K562 (cell line): ENCODE measurements at regions not wholly inside any gene's neighbourhood (a gene's known extent, or its start where the extent isn't known, plus 50 kb on each side); places are given as distances from the start of the nearest gene placed in this dataset.

Experiments used
- ATAC-seq: fragments of 200-7000 bp; cut with Tn5 transposase; 3 replicates; pipeline ENCODE4 v1.9.1; 2020; ENCODE audit warnings: moderate library complexity
- BruUV-seq: library from RNA; stranded (reverse); fragments of 400-500 nt; replicated peaks from 2 replicates; lab custom pipeline; 2021; lab: Mats Ljungman, UMichigan
- CTCF ChIA-PET: fragments of 300-600 bp; formaldehyde crosslinking; extraction: SDS; loops from one replicate; lab custom pipeline; 2021; ENCODE audit warnings: low intra/inter-chr PET ratio; lab: Yijun Ruan, JAX
- POLR2A ChIA-PET: fragments of 300-600, 350-650 bp; sonication (Branson Sonifier 250); formaldehyde crosslinking; extraction: SDS; loops from one replicate; lab custom pipeline; 2021; ENCODE audit warnings: antibody characterized with exemption, inconsistent platforms; lab: Yijun Ruan, JAX
- DNase-seq, 4 experiments: peaks; one replicate each; pipeline versions ENCODE4 v3.0.0 to v3.0.0-alpha.2; 2011 to 2018; ENCODE audit warnings: low spot score in 3 of 4, mixed read lengths in 3 of 4; ENCODE audit errors: extremely low read depth in 1 of 4
- FAIRE-seq: peaks from 2 replicates; lab custom pipeline; 2011; peaks lifted over from hg19 to GRCh38; lab: Jason Lieb, UNC
- H2AFZ ChIP-seq: 2 replicates; pipeline ENCODE4 v1.6.0; 2011; ENCODE audit warnings: low read depth, low read length, control low read depth, inconsistent platforms
- H3K27ac ChIP-seq: fragments of 200-600 bp; 3 replicates; pipeline ENCODE4 v1.8.0; 2011; ENCODE audit warnings: low read depth, mild to moderate bottlenecking, control low read depth, inconsistent platforms, low read length, moderate library complexity, mixed read lengths; ENCODE audit errors: extremely low read depth
- H3K27me3 ChIP-seq, 2 experiments: fragments of 300-600 bp in 1 of 2; 2 replicates in 1 of 2; 3 replicates in 1 of 2; pipeline versions ENCODE4 v1.6.0 to v1.8.0; 2011; ENCODE audit warnings: inconsistent platforms in 2 of 2, low read length in 2 of 2, mild to moderate bottlenecking in 1 of 2, mixed read lengths in 1 of 2, moderate library complexity in 1 of 2; ENCODE audit not compliant: control insufficient read depth in 2 of 2, insufficient read depth in 2 of 2
- H3K36me3 ChIP-seq: fragments of 300-600 bp; 3 replicates; pipeline ENCODE4 v1.8.0; 2011; ENCODE audit warnings: mild to moderate bottlenecking, low read length, inconsistent platforms; ENCODE audit not compliant: control insufficient read depth, insufficient read depth
- H3K4me1 ChIP-seq, 2 experiments: fragments of 200-600 bp in 1 of 2; replicated peaks in 1 of 2; 2 replicates in 1 of 2; 3 replicates in 1 of 2; pipeline versions ENCODE4 v1.5.1 to v1.8.0; 2011; ENCODE audit warnings: inconsistent platforms in 2 of 2, low read length in 2 of 2, mild to moderate bottlenecking in 1 of 2, mixed read lengths in 1 of 2, moderate library complexity in 1 of 2; ENCODE audit not compliant: control insufficient read depth in 2 of 2, insufficient read depth in 2 of 2
- H3K4me2 ChIP-seq: 2 replicates; pipeline ENCODE4 v1.6.1; 2011; ENCODE audit warnings: low read length, control low read depth, inconsistent platforms, mixed read lengths; ENCODE audit not compliant: insufficient read depth
- H3K4me3 ChIP-seq: fragments of 200-600 bp; sonication (generic), shearing (Covaris generic); 2 replicates; pipeline ENCODE4 v1.5.1; 2016; ENCODE audit warnings: control low read depth, inconsistent platforms
- H3K79me2 ChIP-seq: fragments of 200-600 bp; 3 replicates; pipeline ENCODE4 v1.8.0; 2011; ENCODE audit warnings: low read length, inconsistent platforms; ENCODE audit not compliant: control insufficient read depth, insufficient read depth
- H3K9ac ChIP-seq, 2 experiments: 2 replicates each; pipeline versions ENCODE4 v1.6.0 to v1.6.1; 2011; ENCODE audit warnings: low read depth in 2 of 2, low read length in 2 of 2, control low read depth in 1 of 2, inconsistent platforms in 1 of 2, mild to moderate bottlenecking in 1 of 2, mixed read lengths in 1 of 2; ENCODE audit not compliant: insufficient read depth in 1 of 2
- H3K9me1 ChIP-seq: one replicate; pipeline ENCODE4 v1.6.0; 2011; ENCODE audit warnings: inconsistent platforms, mild to moderate bottlenecking, low read length, moderate library complexity; ENCODE audit not compliant: control insufficient read depth, insufficient read depth
- H3K9me3 ChIP-seq: replicated peaks from 2 replicates; pipeline ENCODE4 v1.5.1; 2011; ENCODE audit warnings: low read depth, low read length, inconsistent platforms; ENCODE audit not compliant: control insufficient read depth, insufficient read depth
- H4K20me1 ChIP-seq: replicated peaks from 2 replicates; pipeline ENCODE4 v1.6.1; 2011; ENCODE audit warnings: low read length, inconsistent platforms, mixed read lengths; ENCODE audit not compliant: control insufficient read depth, insufficient read depth
- PHB2 ChIP-seq: fragments of 450-650 bp; IDR thresholded peaks from 2 replicates; pipeline ENCODE4 v1.6.1; 2017; ENCODE audit warnings: low read depth
- RAD51 ChIP-seq: fragments of 450-650 bp; IDR thresholded peaks from 2 replicates; pipeline ENCODE4 v1.7.1; 2016; ENCODE audit warnings: low read depth, mild to moderate bottlenecking, borderline replicate concordance
- ZNF644 ChIP-seq: fragments of 200-800 bp; sonication (Bioruptor generic); IDR thresholded peaks from 2 replicates; pipeline ENCODE4 v1.6.1; 2016; ENCODE audit warnings: low read depth, missing genetic modification characterization, missing compliant biosample characterization
- WGBS: fragments of 100-300 bp; shearing (Covaris generic); methylation state at CpG from one replicate; pipeline ENCODE4 v1.1.6; 2016; ENCODE audit warnings: low coverage, mixed read lengths; ENCODE audit not compliant: insufficient coverage; ENCODE audit errors: missing lambda C conversion rate; 5-methylcytosine and 5-hydroxymethylcytosine counted together
- in situ Hi-C: fragments of 300-500 bp; cut with MboI; formaldehyde crosslinking; loops from 4 replicates; pipeline ENCODE4 v1.15.0; 2018; ENCODE audit warnings: inconsistent platforms, mixed read lengths
- intact Hi-C: fragments of 100-400 bp; cut with micrococcal nuclease; formaldehyde crosslinking; loops from 2 replicates; pipeline ENCODE4 v1.14.2; 2022
- TF ChIP-seq, protein P1 (sequence below): IDR thresholded peaks from 3 replicates; pipeline ENCODE4 v1.6.1; 2011; ENCODE audit warnings: borderline replicate concordance, mild to moderate bottlenecking, moderate library complexity; ENCODE audit not compliant: insufficient read length; ENCODE audit errors: extremely low read depth
- TF ChIP-seq, protein P2 (sequence below): fragments of 250-450 bp; sonication (Bioruptor Pico); IDR thresholded peaks from 2 replicates; pipeline ENCODE4 v1.4.0; 2020; ENCODE audit warnings: borderline replicate concordance
- TF ChIP-seq, protein P3 (sequence below): fragments of 200-800 bp; sonication (Bioruptor generic); IDR thresholded peaks from 2 replicates; pipeline ENCODE4 v1.6.1; 2017; ENCODE audit warnings: missing genetic modification characterization, missing compliant biosample characterization

GRCh38 chr6:167235005-167235404 is 56.1 kb upstream of the UNC93A start:
- ATAC-seq (no peak), FAIRE-seq (no peak), DNase-seq (no peak)
- Histone ChIP-seq H3K27ac (no peak overlapping the region), H3K9me1 (no peaks in the 10 kb centered on the region), H3K27me3 (peaks cover 30 to 43% of the 10 kb centered on the region in 2 experiments), H4K20me1 (peaks cover 6% of the 10 kb centered on the region), H3K36me3 (no peaks in the 10 kb centered on the region), H3K4me1 (peaks cover 0 to 12% of the 10 kb centered on the region in 2 experiments; a peak in 1 of 5 replicates), H3K9me3 (no peaks in the 10 kb centered on the region), H3K4me2 (no peak overlapping the region), H3K9ac (no peak overlapping the region), H3K4me3 (no peak overlapping the region), H3K79me2 (no peaks in the 10 kb centered on the region), H2AFZ (no peak overlapping the region)
- in situ Hi-C loops, result no loop called here
- WGBS, result 3% methylated on average over 9 of the region's 9 CpGs
- TF ChIP-seq, protein P1, sequence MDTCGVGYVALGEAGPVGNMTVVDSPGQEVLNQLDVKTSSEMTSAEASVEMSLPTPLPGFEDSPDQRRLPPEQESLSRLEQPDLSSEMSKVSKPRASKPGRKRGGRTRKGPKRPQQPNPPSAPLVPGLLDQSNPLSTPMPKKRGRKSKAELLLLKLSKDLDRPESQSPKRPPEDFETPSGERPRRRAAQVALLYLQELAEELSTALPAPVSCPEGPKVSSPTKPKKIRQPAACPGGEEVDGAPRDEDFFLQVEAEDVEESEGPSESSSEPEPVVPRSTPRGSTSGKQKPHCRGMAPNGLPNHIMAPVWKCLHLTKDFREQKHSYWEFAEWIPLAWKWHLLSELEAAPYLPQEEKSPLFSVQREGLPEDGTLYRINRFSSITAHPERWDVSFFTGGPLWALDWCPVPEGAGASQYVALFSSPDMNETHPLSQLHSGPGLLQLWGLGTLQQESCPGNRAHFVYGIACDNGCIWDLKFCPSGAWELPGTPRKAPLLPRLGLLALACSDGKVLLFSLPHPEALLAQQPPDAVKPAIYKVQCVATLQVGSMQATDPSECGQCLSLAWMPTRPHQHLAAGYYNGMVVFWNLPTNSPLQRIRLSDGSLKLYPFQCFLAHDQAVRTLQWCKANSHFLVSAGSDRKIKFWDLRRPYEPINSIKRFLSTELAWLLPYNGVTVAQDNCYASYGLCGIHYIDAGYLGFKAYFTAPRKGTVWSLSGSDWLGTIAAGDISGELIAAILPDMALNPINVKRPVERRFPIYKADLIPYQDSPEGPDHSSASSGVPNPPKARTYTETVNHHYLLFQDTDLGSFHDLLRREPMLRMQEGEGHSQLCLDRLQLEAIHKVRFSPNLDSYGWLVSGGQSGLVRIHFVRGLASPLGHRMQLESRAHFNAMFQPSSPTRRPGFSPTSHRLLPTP, result no peak
- no peak for TF ChIP-seq PHB2
- TF ChIP-seq, protein P2, sequence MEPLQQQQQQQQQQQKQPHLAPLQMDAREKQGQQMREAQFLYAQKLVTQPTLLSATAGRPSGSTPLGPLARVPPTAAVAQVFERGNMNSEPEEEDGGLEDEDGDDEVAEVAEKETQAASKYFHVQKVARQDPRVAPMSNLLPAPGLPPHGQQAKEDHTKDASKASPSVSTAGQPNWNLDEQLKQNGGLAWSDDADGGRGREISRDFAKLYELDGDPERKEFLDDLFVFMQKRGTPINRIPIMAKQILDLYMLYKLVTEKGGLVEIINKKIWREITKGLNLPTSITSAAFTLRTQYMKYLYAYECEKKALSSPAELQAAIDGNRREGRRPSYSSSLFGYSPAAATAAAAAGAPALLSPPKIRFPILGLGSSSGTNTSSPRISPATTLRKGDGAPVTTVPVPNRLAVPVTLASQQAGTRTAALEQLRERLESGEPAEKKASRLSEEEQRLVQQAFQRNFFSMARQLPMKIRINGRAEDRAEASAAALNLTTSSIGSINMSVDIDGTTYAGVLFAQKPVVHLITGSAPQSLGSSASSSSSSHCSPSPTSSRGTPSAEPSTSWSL (CRISPR knock-in tag), result no peak
- TF ChIP-seq ZNF644 (tag), result no peak
- TF ChIP-seq, protein P3, sequence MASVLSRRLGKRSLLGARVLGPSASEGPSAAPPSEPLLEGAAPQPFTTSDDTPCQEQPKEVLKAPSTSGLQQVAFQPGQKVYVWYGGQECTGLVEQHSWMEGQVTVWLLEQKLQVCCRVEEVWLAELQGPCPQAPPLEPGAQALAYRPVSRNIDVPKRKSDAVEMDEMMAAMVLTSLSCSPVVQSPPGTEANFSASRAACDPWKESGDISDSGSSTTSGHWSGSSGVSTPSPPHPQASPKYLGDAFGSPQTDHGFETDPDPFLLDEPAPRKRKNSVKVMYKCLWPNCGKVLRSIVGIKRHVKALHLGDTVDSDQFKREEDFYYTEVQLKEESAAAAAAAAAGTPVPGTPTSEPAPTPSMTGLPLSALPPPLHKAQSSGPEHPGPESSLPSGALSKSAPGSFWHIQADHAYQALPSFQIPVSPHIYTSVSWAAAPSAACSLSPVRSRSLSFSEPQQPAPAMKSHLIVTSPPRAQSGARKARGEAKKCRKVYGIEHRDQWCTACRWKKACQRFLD (CRISPR knock-in tag), result no peak
- no peak for TF ChIP-seq RAD51
- intact Hi-C loops, result no loop called here
- BruUV-seq, result no TSS peak
- ChIA-PET CTCF (no interaction called here), POLR2A (no interaction called here)
